ENCODE measurements at regions not wholly inside any gene's neighbourhood (a gene's known extent, or its start where the extent isn't known, plus 50 kb on each side); places are given as distances from the start of the nearest gene placed in this dataset.
"Not testable (repeated sequence)": the region's sequence is repeated elsewhere in the genome, so short reads cannot be mapped to it uniquely, and the experiment has no call there.

- Histone ChIP-seq H3K9ac (ENCODE audit: low read depth, low read length) (peak overlapping the region; percentile 99), H3K4me1 (ENCODE audit: control insufficient read depth, insufficient read depth, low read length) (peaks cover 2% of the 10 kb centered on the region), H3K27me3 (ENCODE audit: control insufficient read depth, insufficient read depth, low read length) (no peaks in the 10 kb centered on the region), H3K9me3 (ENCODE audit: control insufficient read depth, insufficient read depth, low read length) (no peaks in the 10 kb centered on the region), H3K36me3 (ENCODE audit: control insufficient read depth, insufficient read depth, low read length) (no peaks in the 10 kb centered on the region), H3K4me3 (ENCODE audit: low read depth, low read length) (peak overlapping the region; percentile 76)
Measured at GRCh38 chr6:27825025-27825793, 87.0 kb downstream of the OR2B2 start.

- H3K9ac ChIP-seq (ENCODE audit: low read depth, low read length), result peak overlapping the region; percentile 99
- peak overlapping the region; percentile 76 for H3K4me3 ChIP-seq (ENCODE audit: low read depth, low read length)
- H3K4me1 ChIP-seq (ENCODE audit: control insufficient read depth, insufficient read depth, low read length); H3K9me3 ChIP-seq (ENCODE audit: control insufficient read depth, insufficient read depth, low read length); H3K27me3 ChIP-seq (ENCODE audit: control insufficient read depth, insufficient read depth, low read length); H3K36me3 ChIP-seq (ENCODE audit: control insufficient read depth, insufficient read depth, low read length): not testable (repeated sequence)
Measured at GRCh38 chr6:27824211-27825024, 87.8 kb downstream of the OR2B2 start.

- H3K36me3 ChIP-seq (ENCODE audit: control insufficient read depth, insufficient read depth, low read length); H3K4me1 ChIP-seq (ENCODE audit: control insufficient read depth, insufficient read depth, low read length); H3K9me3 ChIP-seq (ENCODE audit: control insufficient read depth, insufficient read depth, low read length); H3K27me3 ChIP-seq (ENCODE audit: control insufficient read depth, insufficient read depth, low read length): not testable (repeated sequence)
- Histone ChIP-seq H3K4me3 (ENCODE audit: low read depth, low read length) (peak overlapping the region; percentile 37), H3K9ac (ENCODE audit: low read depth, low read length) (peak overlapping the region; percentile 41)
Measured at GRCh38 chr6:27823714-27824210, 88.4 kb downstream of the OR2B2 start.

GRCh38 chr6:27816906-27817305 is 95.3 kb downstream of the OR2B2 start:
- Histone ChIP-seq H3K9me3 (ENCODE audit: control insufficient read depth, insufficient read depth, low read length) (no peaks in the 10 kb centered on the region), H3K36me3 (ENCODE audit: control insufficient read depth, insufficient read depth, low read length) (no peaks in the 10 kb centered on the region), H3K9ac (ENCODE audit: low read depth, low read length) (peak overlapping the region; percentile 13), H3K27me3 (ENCODE audit: control insufficient read depth, insufficient read depth, low read length) (no peaks in the 10 kb centered on the region), H3K4me1 (ENCODE audit: control insufficient read depth, insufficient read depth, low read length) (peaks cover 2% of the 10 kb centered on the region), H3K4me3 (ENCODE audit: low read depth, low read length) (no peak overlapping the region)

GRCh38 chr6:27814665-27815424 is 97.4 kb downstream of the OR2B2 start:
- Histone ChIP-seq H3K27me3 (ENCODE audit: control insufficient read depth, insufficient read depth, low read length) (no peaks in the 10 kb centered on the region), H3K9ac (ENCODE audit: low read depth, low read length) (peak overlapping the region; percentile 98), H3K9me3 (ENCODE audit: control insufficient read depth, insufficient read depth, low read length) (no peaks in the 10 kb centered on the region), H3K36me3 (ENCODE audit: control insufficient read depth, insufficient read depth, low read length) (no peaks in the 10 kb centered on the region), H3K4me1 (ENCODE audit: control insufficient read depth, insufficient read depth, low read length) (peaks cover 6% of the 10 kb centered on the region), H3K4me3 (ENCODE audit: low read depth, low read length) (peak overlapping the region; percentile 84)

GRCh38 chr6:27814415-27814664 is 97.9 kb downstream of the OR2B2 start:
- H3K4me1 ChIP-seq (ENCODE audit: control insufficient read depth, insufficient read depth, low read length); H3K9me3 ChIP-seq (ENCODE audit: control insufficient read depth, insufficient read depth, low read length); H3K27me3 ChIP-seq (ENCODE audit: control insufficient read depth, insufficient read depth, low read length); H3K36me3 ChIP-seq (ENCODE audit: control insufficient read depth, insufficient read depth, low read length): not testable (repeated sequence)
- peak overlapping the region; percentile 66 for H3K4me3 ChIP-seq (ENCODE audit: low read depth, low read length)
- H3K9ac ChIP-seq (ENCODE audit: low read depth, low read length), result peak overlapping the region; percentile 94

GRCh38 chr6:27812805-27813492 is 99.2 kb downstream of the OR2B2 start:
- no peak overlapping the region for H3K4me3 ChIP-seq (ENCODE audit: low read depth, low read length)
- H3K9me3 ChIP-seq (ENCODE audit: control insufficient read depth, insufficient read depth, low read length), result no peaks in the 10 kb centered on the region
- no peaks in the 10 kb centered on the region for H3K36me3 ChIP-seq (ENCODE audit: control insufficient read depth, insufficient read depth, low read length)
- H3K27me3 ChIP-seq (ENCODE audit: control insufficient read depth, insufficient read depth, low read length), result no peaks in the 10 kb centered on the region
- peaks cover 6% of the 10 kb centered on the region for H3K4me1 ChIP-seq (ENCODE audit: control insufficient read depth, insufficient read depth, low read length)
- no peak overlapping the region for H3K9ac ChIP-seq (ENCODE audit: low read depth, low read length)

GRCh38 chr6:27812078-27812804 is 100.0 kb downstream of the OR2B2 start:
- Histone ChIP-seq H3K9me3 (ENCODE audit: control insufficient read depth, insufficient read depth, low read length) (no peaks in the 10 kb centered on the region), H3K4me1 (ENCODE audit: control insufficient read depth, insufficient read depth, low read length) (peaks cover 6% of the 10 kb centered on the region), H3K4me3 (ENCODE audit: low read depth, low read length) (no peak overlapping the region), H3K27me3 (ENCODE audit: control insufficient read depth, insufficient read depth, low read length) (no peaks in the 10 kb centered on the region), H3K9ac (ENCODE audit: low read depth, low read length) (peak overlapping the region; percentile 71), H3K36me3 (ENCODE audit: control insufficient read depth, insufficient read depth, low read length) (no peaks in the 10 kb centered on the region)

- H3K36me3 ChIP-seq (ENCODE audit: control insufficient read depth, insufficient read depth, low read length), result no peaks in the 10 kb centered on the region
- H3K9ac ChIP-seq (ENCODE audit: low read depth, low read length), result peak overlapping the region; percentile 4
- H3K4me3 ChIP-seq (ENCODE audit: low read depth, low read length), result peak overlapping the region; percentile 96
- H3K4me1 ChIP-seq (ENCODE audit: control insufficient read depth, insufficient read depth, low read length), result peaks cover 6% of the 10 kb centered on the region
- no peaks in the 10 kb centered on the region for H3K9me3 ChIP-seq (ENCODE audit: control insufficient read depth, insufficient read depth, low read length)
- H3K27me3 ChIP-seq (ENCODE audit: control insufficient read depth, insufficient read depth, low read length), result no peaks in the 10 kb centered on the region
Measured at GRCh38 chr6:27811451-27811772, 100.8 kb downstream of the OR2B2 start.

GRCh38 chr6:27810768-27811450 is 101.3 kb downstream of the OR2B2 start:
- Histone ChIP-seq H3K9ac (ENCODE audit: low read depth, low read length) (peak overlapping the region; percentile 99), H3K4me1 (ENCODE audit: control insufficient read depth, insufficient read depth, low read length) (peaks cover 6% of the 10 kb centered on the region), H3K4me3 (ENCODE audit: low read depth, low read length) (peak overlapping the region; percentile 96), H3K9me3 (ENCODE audit: control insufficient read depth, insufficient read depth, low read length) (no peaks in the 10 kb centered on the region), H3K36me3 (ENCODE audit: control insufficient read depth, insufficient read depth, low read length) (no peaks in the 10 kb centered on the region), H3K27me3 (ENCODE audit: control insufficient read depth, insufficient read depth, low read length) (no peaks in the 10 kb centered on the region)

Measured in iPS-15b (cell line).